Activated CD4-positive, alpha-beta T cell treated with anti-CD3 and anti-CD28 coated beads, Interleukin-2, Interleukin-4, amounts not matched to agents 100 ng/mL and 50 ng/mL, durations not matched to agents 16 hours and 8 hours (primary cell): ENCODE measurements at regions not wholly inside any gene's neighbourhood (a gene's known extent, or its start where the extent isn't known, plus 50 kb on each side); places are given as distances from the start of the nearest gene placed in this dataset.

Source experiments
- DNase-seq: peaks from one replicate; pipeline ENCODE4 v3.0.0-alpha.2; 2020; ENCODE audit warnings: low spot score

DNA sequence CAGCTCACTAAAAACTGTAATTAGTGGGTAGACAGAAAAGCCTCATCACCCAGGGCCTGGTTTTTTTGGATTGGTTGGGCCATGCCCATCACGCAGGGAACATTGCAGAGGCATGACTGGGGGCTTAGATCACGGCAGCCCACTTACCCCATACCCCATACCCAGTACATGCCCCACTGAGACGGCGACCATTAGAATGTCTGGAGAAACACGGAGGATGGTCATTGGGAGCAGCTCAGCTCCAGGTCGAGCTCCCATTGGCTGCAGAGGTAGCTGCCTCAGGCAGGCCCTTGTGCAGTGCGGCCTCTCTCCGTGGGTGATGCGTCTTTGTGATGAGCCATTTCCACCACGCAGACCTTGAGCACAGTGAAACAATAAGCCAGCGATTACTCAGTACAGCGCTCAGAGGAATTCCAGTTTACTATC, 204.0 kb downstream of the GADD45G start:
- no peak for DNase-seq

DNA sequence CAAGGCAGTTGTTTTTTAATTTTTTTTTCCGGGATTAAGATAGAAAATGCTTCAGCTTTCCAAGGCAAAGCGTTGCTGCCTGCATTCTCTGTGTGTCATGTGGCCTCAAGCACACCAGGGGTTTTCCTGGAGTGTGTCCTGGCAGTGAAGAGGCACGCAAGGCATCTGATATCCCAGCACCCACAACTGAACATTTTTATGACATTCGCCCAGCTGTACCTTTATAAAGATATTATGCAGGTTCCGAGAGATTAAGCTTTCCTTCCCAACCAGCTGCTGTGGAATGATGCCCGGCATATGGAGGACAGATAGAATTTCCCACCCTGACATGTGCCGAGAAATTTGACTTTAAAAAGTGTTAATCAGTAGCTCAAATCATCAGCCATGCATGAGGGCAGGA, 205.6 kb downstream of the GADD45G start:
- DNase-seq, result no peak

DNA sequence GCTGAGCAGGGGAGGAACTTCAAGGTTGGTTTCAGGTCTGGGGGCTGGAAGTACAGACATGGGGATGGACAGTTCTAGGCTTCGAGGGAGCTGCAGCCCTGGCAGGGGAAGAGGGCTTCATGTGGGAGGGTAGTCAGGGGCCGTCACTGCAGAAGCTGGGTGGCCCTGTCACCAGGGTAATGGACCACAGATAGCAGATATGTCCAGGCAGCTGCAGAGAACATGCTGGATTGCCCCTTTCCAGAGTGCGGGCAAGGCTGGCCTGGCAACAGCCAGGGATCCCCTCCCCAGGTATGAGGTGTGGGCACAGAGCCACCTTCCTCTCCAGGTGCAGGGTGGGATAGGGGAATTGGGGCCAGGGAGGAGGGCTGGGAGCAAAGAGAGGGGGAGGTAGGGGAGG, 206.5 kb downstream of the GADD45G start:
- no peak for DNase-seq

DNA sequence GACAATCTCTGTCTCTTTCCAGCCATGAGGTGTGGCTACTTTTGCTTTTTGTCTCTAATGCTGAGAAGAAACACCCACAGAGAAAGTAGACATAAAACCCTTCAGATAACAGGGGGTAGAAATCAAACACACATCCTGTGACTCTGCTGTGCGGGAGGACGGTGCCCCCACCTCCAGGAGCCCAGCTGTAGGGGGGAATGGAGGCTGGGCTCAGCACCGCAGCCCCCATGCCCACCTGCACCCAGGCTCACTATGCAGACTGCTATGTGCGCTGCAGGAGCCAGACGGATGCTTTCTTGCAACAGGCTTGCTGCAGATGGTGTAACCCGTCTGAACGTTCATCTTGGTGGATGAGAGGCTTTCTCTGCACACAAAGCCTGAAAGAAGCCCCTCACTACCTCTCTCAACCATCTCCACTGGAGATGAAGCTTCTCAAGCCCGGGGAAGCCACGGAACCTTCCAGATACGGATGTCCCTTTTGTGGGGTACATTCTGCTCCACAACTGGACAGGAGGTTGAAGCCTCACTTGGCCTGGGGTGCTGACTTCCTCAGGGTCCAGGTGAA, 207.2 kb downstream of the GADD45G start:
- no peak for DNase-seq

DNA sequence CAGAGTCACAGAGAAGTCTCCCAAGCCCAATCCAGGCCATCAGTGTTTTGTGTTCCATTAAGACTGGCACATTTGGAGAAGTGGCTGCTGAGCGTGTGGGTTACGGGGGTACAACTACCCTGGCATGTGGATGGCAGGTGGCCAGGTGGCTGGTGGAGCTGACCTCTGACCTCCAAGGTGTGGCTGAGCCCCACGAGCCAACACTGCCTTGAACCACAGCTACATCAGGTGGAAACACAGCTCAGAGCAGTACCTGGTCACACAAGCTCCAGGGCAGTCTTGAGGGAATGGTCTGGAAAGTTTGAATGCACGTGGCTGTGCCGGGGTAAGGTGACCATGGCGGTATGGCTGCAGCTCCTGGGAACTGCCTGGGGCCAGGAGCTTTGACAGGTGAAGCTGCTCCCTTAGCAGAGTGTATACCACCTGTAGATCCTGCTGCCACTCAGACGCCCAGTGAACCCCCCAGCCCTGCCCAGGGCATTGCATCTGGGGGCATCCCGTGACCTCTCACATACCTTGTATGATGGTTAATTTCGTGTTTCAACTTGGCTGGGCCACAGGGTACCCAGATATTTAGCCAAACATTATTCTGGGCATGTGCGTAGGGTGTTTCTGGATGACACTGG, 207.9 kb downstream of the GADD45G start:
- DNase-seq, result no peak

DNA sequence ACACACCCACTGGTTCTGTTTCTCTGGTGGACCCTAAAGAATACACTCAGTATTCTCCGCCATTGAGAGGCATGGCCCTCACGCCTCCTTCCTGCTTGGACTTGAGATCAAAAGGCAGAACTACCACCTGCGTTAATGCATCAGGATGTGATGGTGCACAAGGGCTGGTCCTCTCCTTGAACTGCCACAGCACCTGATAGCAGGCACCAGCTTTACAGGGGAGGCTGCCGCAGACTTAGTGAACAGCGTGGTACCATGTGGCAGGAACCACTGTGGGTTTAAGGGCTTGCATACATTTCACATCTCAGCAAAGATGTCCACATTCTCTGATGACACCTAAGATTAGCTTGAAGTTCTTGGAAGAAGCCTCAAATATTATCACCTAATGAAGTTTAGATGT, 208.7 kb downstream of the GADD45G start:
- DNase-seq, result no peak

DNA sequence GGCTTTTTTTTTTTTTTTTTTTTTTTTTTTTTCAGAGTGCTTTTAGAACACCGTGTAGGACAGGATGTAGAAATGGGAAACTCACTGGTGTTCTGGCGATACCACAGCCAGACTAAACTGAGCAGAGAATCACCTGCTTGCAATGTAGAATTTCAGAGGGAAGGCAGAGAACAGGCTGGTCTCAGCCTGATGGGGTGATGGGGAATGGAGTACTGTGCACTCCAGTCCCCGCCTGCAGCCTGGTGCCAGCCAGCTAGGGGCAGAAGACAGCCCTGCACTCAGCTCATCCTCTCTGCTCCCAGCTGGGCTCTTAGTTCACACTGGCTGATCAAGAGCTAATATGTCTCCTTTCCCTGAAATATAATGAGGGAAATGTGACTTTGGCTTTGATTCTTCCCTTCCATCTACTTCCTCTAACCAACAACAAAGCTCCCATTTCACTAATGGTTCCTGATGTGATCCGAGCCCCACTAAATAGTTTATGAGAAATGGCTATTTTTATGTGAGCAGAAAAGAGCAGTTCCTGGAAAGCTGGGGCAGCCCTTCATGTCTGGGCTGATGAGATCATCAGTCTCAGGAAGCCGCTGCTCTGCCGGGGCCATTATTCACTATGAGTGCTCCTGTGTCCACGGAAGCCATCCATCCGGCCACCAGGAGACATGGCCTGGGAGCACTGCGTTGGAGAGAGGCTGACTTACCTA, 209.7 kb downstream of the GADD45G start:
- DNase-seq, result peak; percentile 4

DNA sequence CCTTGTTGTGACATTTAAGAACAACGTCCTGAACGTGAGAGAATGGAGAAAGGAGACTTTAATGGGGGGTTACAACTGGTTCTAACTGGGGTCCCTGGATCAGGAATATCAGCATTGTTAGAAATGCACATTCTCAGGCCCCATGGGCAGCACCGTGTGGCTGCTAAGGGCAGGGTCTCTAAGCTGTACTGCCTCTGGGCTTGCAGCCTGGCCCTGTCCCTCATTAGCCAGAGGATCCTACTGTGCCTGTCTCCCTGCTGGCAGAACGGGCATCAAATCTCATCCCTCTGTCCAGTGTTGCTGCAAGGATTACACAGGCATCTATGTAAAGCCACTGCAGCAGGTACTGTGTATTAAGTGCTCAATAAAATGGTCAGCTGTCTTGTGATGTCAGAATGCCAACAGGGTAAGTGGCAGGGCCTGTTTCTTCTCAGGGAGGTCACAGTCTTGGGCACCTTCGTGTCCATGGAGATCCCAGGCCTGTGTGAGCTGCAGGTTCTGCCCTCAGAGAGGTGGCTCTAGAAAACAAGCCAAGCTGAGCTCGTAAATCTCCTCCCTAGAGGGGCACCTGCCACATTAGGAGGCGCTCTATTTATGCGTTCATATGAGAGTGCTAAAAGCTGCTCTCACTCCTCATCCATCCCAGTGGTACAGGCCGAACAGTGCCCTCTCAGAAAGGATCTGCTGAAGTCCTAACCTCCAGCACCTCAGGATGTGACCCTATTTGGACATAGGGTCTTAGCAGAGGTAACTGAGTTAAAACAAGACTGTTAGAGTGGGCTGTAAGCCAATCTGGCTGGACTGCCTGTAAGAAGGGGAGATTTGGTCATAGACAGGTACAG, 210.5 kb downstream of the GADD45G start:
- no peak for DNase-seq

DNA sequence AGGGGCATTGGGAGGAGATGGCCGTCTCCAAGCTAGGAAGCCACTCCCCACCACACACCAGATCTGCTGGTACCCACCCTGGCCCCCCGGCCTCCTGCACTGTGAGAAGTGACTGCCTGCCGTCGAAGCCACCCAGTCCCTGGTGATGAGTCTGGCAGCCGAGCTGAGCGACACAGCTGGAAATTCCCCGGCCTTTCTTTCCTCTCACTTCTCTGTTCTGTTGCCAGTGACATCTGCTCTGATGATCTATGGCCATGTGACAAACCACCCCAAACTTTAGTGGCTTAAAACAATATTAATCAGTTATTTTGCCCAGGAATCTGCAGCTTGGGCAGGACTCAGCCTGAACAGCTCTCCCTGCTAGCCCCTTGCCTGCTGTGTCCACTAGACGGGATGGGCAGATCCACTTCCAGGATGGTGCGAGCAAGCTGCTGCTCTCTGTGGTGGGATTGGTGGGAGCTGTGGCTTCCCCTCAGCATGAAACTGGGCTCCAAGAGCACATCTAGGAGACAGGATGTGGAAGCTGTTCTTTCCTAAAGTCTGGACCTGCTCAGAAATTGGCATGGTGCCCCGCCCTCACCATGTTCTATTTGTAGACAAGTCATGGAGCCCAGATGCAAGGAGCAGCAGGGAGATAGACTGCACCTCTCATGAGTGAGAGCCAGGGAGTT, 211.2 kb downstream of the GADD45G start:
- DNase-seq, result no peak

DNA sequence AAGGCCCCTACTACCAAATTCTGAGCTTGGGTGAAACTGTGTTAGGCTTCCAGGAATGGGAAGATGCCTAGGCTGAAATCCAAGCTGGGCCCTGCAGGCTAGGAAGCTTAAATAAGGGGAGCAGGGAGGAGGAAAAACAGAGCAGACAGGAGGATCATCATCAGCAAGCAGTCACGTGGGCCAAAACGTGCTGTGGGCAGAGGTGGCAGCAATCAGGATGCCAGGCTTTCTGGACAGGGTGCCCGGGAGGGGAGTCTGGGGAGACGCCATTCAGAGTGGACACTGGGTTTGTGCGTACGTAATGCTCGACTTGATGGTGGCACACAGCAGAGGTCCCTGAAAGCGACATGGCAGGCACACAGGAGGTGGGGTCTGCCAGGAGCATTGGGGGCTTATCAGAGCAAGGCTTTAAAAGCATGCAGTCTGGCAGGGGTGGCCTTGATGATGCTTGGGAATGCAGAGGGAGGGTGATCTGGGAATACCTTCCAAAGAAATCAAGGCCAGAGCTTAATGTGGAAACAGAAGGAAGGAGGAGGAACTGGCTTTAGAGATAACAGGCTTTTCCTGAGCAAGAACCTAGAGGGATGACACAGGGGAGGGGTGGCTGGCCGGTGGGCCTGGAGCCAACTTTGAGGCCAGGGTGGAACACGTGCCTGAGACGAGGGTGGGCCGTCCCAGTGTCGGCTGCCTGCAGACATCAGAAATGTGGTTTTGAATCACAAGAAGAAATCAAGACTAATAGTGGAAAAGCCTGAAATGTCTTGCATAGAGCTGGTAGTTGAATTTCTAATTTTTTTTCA, 212.5 kb downstream of the GADD45G start:
- no peak for DNase-seq

DNA sequence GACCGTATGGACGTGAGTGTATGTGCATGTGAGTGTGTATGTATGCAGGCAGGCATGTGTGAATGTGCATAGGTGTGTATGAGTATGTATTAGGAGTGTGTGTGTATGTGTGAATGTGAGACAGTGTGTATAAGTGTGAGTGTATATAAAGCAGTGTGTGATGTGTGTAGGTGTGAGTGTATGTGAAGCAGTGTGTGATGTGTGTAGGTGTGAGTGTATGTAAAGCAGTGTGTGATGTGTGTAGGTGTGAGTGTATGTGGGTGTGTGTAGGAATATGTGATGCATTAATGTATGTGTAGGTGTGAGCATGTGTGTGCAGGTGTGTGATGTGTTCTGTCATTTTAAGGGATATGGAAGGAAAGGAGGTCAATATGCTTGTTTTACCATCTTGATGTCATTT, 215.5 kb downstream of the GADD45G start:
- DNase-seq, result no peak

DNA sequence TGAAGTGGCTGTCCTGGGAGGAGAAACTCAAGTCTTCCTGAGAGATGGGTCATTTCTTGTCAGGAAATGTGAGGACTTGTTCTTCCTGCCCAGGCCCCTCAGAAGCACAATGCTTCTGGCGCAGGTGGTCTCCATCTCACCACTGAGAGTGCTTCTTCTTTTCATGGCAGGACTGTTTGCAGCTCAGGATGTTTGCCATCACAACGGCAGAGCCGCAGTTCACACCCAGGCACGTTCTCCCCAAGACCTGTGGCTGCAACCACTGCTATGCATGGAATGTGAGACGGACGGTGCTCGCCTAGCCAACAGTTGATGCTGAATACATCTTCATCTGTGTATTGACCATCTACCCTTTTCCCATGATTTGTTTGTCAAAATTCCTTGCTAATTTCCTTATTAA, 216.3 kb downstream of the GADD45G start:
- DNase-seq, result no peak

DNA sequence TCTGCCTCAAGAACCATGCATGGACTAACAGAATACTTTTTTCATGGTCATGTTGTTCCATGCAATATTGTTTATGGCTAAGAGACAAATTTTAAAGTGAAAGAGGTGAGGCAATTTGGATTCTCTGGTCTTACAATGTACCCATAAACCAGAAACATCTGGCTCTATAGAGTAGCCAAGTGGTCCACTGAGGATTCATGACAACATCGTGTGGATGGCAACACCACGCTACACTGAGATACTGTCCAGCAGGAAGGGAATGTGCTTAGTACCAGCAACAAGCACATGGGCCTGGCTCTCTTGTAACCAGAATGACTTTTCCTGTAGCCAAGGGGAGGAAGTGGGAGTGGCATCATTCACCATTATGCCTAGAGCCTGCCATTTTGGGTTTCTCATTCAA, 218.2 kb downstream of the GADD45G start:
- no peak for DNase-seq

DNA sequence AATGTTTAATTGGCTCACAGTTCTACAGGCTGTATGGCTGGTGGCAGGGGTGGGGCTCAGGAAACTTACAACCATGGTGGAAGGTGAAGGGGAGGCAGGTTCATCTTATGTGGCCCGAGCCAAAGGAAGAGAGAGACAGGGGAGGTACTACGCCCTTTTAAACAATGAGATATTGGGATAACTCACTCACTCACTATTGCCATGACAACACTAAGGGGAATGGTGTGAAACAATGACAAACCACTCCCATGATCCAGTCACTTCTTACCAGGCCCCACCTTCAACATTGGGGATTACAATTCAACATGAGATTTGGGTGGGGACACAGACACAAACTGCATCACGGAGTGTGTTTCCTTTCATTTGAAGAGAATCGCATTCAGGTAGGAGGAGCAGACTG, 220.9 kb downstream of the GADD45G start:
- no peak for DNase-seq

DNA sequence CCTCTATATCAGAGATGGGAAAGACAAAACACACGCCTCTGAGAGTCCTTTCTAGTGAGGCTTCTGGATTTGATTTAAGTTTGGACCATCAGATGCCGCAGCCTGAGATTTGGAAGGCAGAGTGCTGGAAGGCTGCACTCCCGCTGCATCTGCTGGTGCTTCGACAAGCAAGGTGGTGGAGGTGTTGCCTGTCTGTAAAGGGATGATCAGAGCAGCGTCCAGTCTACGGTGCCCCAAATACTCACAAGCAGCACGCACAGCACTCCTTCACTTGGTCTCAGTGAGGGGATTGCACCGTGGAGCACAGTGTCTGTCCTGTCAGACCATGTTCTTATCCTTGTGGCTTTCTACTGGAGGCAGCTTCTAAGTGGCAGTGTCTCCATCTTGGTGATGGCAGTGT, 221.4 kb downstream of the GADD45G start:
- DNase-seq, result no peak

DNA sequence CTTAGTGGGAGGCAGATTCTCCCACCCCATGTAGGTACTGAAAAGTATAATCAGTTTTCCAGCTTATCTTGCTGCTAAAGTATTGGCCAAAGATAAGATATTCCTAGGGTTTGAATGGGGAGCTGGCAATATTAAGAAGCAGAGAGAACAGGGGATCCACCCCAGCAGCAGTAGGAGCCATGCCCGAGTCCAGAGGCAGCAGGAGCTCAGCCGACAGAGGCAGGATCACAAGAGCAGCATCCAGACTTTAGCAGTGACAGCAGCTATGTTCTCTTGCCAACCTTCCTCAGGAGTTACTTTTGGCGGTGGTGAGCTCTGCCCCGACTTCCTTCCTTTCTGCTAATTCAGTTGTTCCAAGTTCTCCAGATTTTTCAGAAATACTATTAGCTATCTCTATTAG, 224.5 kb downstream of the GADD45G start:
- DNase-seq, result no peak

DNA sequence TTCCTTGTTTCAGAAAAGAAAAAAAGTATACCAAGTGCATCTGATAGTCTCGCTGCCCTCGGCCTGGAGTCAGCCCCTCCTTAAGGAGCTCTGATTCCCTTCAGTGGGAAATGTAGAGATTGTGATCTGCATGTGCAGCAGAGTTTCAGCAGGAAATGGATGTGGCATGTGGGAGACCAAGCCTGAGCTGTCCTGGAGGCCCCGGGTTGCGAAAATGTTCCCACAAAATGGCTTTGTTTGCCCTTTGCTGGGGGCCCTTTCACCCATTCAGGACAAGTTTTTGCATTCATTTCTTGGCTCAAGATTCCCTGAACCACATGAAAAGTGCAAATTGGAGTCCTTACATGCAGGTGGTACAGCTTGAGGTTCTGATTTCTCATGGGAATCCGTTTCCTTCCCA, 230.9 kb downstream of the GADD45G start:
- no peak for DNase-seq

DNA sequence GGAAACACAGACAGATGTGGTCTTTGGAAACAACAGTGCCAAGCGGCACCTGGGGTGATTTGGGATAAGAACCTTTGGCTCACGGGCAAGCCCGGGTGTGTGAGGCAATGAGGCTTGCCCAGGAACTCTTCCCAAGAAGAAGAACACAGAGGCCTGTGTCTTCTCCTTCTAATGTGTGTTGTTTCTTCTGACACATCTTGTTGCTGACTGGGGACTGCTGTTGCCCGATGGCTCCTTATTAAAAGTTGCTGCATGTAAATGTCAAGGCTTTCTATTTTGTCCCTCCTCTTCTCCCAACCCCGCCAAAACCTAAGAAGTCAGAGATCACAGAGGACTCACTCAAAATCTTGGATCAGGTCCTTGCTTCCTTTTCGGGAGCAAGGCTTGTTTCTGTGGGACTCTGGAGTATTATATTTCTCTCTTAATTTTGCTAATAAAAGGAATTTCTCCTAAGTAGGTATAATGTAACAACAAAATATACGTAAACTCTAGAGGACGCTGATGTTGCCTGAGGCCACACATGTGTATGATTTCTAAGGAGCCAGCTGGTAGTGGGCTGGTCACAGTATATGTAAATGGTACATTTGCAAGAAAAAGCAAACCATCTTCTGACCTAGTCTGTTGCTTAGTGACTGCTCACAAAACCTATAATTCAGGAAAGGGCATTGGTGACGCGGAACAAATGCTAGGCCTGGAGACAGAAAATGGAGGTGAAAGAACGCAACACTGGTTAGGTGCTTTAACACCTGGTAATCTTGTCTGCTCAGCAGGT, 232.5 kb downstream of the GADD45G start:
- DNase-seq, result no peak

DNA sequence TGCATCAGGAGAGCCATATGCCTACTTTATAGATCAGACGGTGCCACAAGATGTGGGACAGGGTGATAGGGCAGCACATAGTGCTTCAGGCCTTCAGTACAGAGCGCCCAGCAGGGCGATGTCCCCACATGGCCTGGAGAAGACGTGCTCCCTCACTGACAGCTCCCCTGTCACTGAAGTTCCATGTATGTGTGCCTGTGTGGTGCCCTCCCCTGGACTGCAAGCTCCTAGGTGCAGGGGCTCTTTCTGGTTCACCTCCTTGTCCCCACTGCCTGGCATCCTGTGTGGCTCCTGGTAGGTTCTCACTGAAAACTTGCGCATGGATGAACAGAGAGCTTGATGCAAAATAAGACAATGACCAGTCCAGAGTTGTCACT, 233.1 kb downstream of the GADD45G start:
- no peak for DNase-seq

DNA sequence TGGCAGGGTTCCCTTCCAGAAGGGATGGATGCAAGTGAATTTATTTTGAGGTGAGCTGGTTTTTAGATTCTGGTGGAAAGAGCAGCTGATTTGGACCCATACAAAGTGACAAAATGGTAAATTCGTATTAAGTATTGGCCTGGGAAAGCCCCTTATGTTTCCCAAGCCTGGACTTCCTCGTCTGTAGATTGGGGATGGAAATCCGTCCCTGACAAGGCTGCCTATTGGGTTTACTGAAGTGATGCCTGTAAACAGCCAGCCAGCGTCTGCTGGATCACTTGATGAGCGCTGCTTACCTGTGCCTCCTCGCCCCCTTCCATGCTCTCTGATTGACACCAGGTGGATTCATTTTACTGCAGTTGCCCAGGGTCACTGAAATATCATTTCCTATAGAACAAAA, 233.8 kb downstream of the GADD45G start:
- DNase-seq, result no peak

DNA sequence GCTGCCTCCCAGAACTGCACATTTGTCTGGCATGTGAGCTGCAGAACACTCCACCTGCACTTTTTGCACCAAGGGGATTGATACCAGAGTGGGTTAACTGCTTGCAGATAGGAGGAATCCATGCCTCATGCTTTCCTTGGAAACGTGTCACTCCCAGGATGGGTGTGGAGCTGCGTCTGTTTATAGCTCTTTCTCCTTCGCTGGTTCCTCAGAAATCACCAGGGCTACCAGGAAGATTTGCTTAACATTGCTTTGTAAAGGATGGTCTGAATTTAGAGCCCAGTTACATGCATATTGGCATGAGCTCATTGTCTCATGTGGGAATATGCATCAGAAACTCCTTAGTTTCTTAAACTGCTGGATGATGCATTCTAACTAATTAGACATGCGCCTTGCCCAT, 234.6 kb downstream of the GADD45G start:
- DNase-seq, result no peak
